ENCODE measurements at regions not wholly inside any gene's neighbourhood (a gene's known extent, or its start where the extent isn't known, plus 50 kb on each side); places are given as distances from the start of the nearest gene placed in this dataset.

DNA sequence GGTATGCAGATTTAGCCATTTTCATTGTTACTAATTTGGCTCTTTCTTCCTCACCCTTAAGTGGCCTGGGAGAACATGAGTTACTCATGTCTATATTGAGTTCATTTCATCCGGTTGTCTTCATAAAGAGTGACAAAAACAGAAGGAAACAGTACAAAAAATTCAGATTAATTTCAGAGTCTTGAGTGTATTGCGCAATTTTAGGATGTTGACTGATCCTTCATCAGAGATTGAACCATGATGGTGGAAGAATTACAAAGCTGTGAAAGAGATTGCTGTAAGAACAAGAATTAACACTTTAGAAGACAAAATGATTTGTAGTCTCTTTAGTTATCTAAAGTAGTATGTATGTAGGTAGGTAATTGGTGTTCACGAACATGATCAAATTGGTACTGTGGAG, 194.0 kb upstream of the PPP1R3A start:
- DNase-seq = no peak
- no peak overlapping the region for H3K27ac Mint-ChIP-seq (ENCODE audit: unreplicated experiment)
- TF ChIP-seq CTCF (IDR thresholded peaks at IDR 0.05; ENCODE audit: partially characterized antibody, unreplicated experiment) = no peak
- H3K4me1 Mint-ChIP-seq (ENCODE audit: low read depth, unreplicated experiment) = peaks cover 13% of the 10 kb centered on the region
- no peaks in the 10 kb centered on the region for H3K27me3 Mint-ChIP-seq (ENCODE audit: unreplicated experiment)
- H3K4me3 Mint-ChIP-seq (ENCODE audit: unreplicated experiment) = no peak overlapping the region
- H3K9me3 Mint-ChIP-seq (ENCODE audit: unreplicated experiment) = no peaks in the 10 kb centered on the region
- H3K36me3 Mint-ChIP-seq (ENCODE audit: unreplicated experiment) = no peaks in the 10 kb centered on the region

DNA sequence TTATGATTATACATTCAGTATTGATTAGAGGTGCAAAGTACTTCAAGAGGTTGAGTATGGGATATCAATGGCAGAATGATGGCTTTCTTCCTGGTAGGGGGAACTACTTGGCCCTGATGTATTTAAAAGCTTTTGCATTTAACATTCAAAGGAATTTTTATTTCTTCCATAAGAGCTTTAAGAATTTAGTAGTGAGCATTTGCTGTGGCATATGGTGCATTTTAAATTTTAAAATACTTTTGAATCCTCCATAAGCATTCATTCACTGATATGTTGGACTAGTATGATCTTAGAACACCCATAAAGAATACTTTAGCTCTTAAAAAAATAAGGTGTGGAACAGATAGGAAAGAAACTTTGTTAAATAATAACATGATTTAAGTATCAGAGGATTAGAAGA, 191.9 kb upstream of the PPP1R3A start:
- Mint-ChIP-seq H3K4me1 (ENCODE audit: low read depth, unreplicated experiment) (peaks cover 25% of the 10 kb centered on the region), H3K9me3 (ENCODE audit: unreplicated experiment) (no peaks in the 10 kb centered on the region), H3K4me3 (ENCODE audit: unreplicated experiment) (no peak overlapping the region), H3K27ac (ENCODE audit: unreplicated experiment) (no peak overlapping the region), H3K27me3 (ENCODE audit: unreplicated experiment) (no peaks in the 10 kb centered on the region), H3K36me3 (ENCODE audit: unreplicated experiment) (no peaks in the 10 kb centered on the region)
- TF ChIP-seq CTCF (IDR thresholded peaks at IDR 0.05; ENCODE audit: partially characterized antibody, unreplicated experiment) = no peak
- no peak for DNase-seq

- no peak for TF ChIP-seq CTCF (IDR thresholded peaks at IDR 0.05; ENCODE audit: partially characterized antibody, unreplicated experiment)
- peaks cover 25% of the 10 kb centered on the region for H3K4me1 Mint-ChIP-seq (ENCODE audit: low read depth, unreplicated experiment)
- H3K36me3 Mint-ChIP-seq (ENCODE audit: unreplicated experiment) = no peaks in the 10 kb centered on the region
- no peaks in the 10 kb centered on the region for H3K27me3 Mint-ChIP-seq (ENCODE audit: unreplicated experiment)
- peak overlapping the region; percentile 78 for H3K27ac Mint-ChIP-seq (ENCODE audit: unreplicated experiment)
- H3K9me3 Mint-ChIP-seq (ENCODE audit: unreplicated experiment) = no peaks in the 10 kb centered on the region
- peak overlapping the region; percentile 46 for H3K4me3 Mint-ChIP-seq (ENCODE audit: unreplicated experiment)
- DNase-seq = no peak
Measured at GRCh38 chr7:114109721-114110120, 190.9 kb upstream of the PPP1R3A start.

DNA sequence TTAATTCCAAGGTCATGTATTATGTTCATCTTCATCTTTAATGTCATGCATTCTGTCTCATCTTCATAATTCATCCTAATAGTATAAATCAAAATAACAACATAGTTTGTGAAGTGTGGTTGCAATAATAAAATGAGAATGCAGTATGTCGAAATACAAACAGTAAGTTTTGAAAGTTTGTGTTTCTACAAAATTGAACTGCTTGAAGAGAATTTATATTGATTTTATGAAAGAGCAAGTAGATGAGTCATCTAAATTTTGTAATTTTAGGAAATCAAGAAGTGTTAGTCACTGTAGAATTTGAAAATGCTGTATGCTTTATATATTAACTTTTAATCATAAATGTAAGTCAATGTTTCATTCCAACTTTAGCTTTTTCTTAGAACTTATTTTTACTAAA, 190.5 kb upstream of the PPP1R3A start:
- DNase-seq = no peak
- Mint-ChIP-seq H3K36me3 (ENCODE audit: unreplicated experiment) (no peaks in the 10 kb centered on the region), H3K27me3 (ENCODE audit: unreplicated experiment) (no peaks in the 10 kb centered on the region), H3K4me3 (ENCODE audit: unreplicated experiment) (no peak overlapping the region), H3K27ac (ENCODE audit: unreplicated experiment) (no peak overlapping the region), H3K4me1 (ENCODE audit: low read depth, unreplicated experiment) (peaks cover 25% of the 10 kb centered on the region), H3K9me3 (ENCODE audit: unreplicated experiment) (no peaks in the 10 kb centered on the region)
- TF ChIP-seq CTCF (IDR thresholded peaks at IDR 0.05; ENCODE audit: partially characterized antibody, unreplicated experiment) = no peak

DNA sequence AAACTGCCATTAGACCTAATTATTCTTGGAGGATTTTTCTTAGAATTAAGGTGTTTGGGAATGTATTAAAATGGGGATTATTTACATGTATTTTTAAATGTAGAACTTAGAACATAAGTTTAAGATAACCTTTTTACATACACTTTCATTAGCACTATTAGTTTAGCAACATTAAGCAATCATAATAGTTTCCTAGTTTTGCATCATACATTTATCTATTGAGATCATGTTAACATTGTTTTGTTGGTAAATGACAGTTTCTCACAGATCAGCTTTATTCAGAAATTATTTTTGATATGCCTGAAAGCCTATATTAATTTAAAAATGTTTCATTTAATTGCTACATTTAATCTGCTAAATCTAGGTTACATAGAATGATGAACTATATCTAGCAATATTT, 189.7 kb upstream of the PPP1R3A start:
- no peak for TF ChIP-seq CTCF (IDR thresholded peaks at IDR 0.05; ENCODE audit: partially characterized antibody, unreplicated experiment)
- H3K4me3 Mint-ChIP-seq (ENCODE audit: unreplicated experiment) = no peak overlapping the region
- no peak overlapping the region for H3K27ac Mint-ChIP-seq (ENCODE audit: unreplicated experiment)
- no peaks in the 10 kb centered on the region for H3K9me3 Mint-ChIP-seq (ENCODE audit: unreplicated experiment)
- no peaks in the 10 kb centered on the region for H3K36me3 Mint-ChIP-seq (ENCODE audit: unreplicated experiment)
- H3K4me1 Mint-ChIP-seq (ENCODE audit: low read depth, unreplicated experiment) = peaks cover 25% of the 10 kb centered on the region
- H3K27me3 Mint-ChIP-seq (ENCODE audit: unreplicated experiment) = no peaks in the 10 kb centered on the region
- DNase-seq = no peak
